ENCODE measurements at regions not wholly inside any gene's neighbourhood (a gene's known extent, or its start where the extent isn't known, plus 50 kb on each side); places are given as distances from the start of the nearest gene placed in this dataset.

- 23 to 42% (median 31%) methylated on average over 3 of the region's 3 CpGs for WGBS, 5 donors
- peaks cover 0 to 34% (median 9%) of the 10 kb centered on the region in 4 donors for H3K4me1 ChIP-seq
- H3K9me3 ChIP-seq, result no peaks in the 10 kb centered on the region
- intact Hi-C loops (cut with DNase I; ENCODE audit: low total_unique reads), result no loop called here
- TF ChIP-seq EP300 (IDR thresholded peaks at IDR 0.05) (no peak), POLR2A (IDR thresholded peaks at IDR 0.05) (no peak), POLR2AphosphoS5 (IDR thresholded peaks at IDR 0.05) (no peak)
- TF ChIP-seq, protein P1, sequence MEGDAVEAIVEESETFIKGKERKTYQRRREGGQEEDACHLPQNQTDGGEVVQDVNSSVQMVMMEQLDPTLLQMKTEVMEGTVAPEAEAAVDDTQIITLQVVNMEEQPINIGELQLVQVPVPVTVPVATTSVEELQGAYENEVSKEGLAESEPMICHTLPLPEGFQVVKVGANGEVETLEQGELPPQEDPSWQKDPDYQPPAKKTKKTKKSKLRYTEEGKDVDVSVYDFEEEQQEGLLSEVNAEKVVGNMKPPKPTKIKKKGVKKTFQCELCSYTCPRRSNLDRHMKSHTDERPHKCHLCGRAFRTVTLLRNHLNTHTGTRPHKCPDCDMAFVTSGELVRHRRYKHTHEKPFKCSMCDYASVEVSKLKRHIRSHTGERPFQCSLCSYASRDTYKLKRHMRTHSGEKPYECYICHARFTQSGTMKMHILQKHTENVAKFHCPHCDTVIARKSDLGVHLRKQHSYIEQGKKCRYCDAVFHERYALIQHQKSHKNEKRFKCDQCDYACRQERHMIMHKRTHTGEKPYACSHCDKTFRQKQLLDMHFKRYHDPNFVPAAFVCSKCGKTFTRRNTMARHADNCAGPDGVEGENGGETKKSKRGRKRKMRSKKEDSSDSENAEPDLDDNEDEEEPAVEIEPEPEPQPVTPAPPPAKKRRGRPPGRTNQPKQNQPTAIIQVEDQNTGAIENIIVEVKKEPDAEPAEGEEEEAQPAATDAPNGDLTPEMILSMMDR (IDR thresholded peaks at IDR 0.05), result no peak
- no peaks in the 10 kb centered on the region for H3K27me3 ChIP-seq
- no peak overlapping the region for H3K4me3 ChIP-seq
- peak; percentile 21 to 57 for DNase-seq
- no peak overlapping the region for H3K27ac ChIP-seq
- no peaks in the 10 kb centered on the region for H3K36me3 ChIP-seq
Measured at GRCh38 chr4:31104577-31104976, 384.4 kb downstream of the PCDH7 start.

- Histone ChIP-seq H3K27ac (no peak overlapping the region), H3K36me3 (no peaks in the 10 kb centered on the region), H3K4me1 (peaks cover 0 to 17% (median 6%) of the 10 kb centered on the region in 4 donors), H3K27me3 (no peaks in the 10 kb centered on the region), H3K4me3 (no peak overlapping the region), H3K9me3 (no peaks in the 10 kb centered on the region)
- 76 to 87% (median 80%) methylated on average over 1 of the region's 1 CpG for WGBS, 5 donors
- TF ChIP-seq POLR2A (IDR thresholded peaks at IDR 0.05) (no peak), EP300 (IDR thresholded peaks at IDR 0.05) (no peak), POLR2AphosphoS5 (IDR thresholded peaks at IDR 0.05) (no peak)
- TF ChIP-seq, protein P1 (IDR thresholded peaks at IDR 0.05), result no peak
- intact Hi-C loops (cut with DNase I; ENCODE audit: low total_unique reads), result no loop called here
- DNase-seq, result no peak
Measured at GRCh38 chr4:31106419-31106818, 386.2 kb downstream of the PCDH7 start.

DNA sequence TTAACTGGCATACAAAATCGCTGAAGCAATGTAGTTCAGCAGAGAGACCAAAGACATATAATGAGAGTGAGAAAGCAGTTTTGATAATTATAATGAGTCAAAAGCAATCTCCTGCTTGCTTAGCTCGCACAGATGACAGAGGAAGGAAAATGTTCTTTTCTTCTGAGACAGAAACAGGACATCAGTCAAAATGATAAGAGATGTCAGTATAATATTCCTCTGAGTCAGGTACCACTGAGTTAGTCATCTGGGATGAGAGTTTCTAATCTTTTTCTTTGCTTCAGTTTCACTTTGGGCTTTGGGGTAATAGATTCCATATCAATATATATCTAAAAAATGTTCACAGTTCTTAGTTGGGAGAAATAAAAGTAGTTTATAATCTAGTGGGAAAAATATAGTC lies 387.2 kb downstream of the PCDH7 start:
- 72 to 89% (median 83%) methylated on average over 2 of the region's 2 CpGs for whole genome bisulfite sequencing, 5 donors
- intact Hi-C loops (cut with DNase I; ENCODE audit: low total_unique reads), result no loop called here
- Histone ChIP-seq H3K27ac (no peak overlapping the region), H3K36me3 (no peaks in the 10 kb centered on the region), H3K4me3 (no peak overlapping the region), H3K4me1 (peaks cover 0 to 14% (median 6%) of the 10 kb centered on the region in 4 donors), H3K9me3 (no peaks in the 10 kb centered on the region), H3K27me3 (no peaks in the 10 kb centered on the region)
- DNase-seq, result no peak
- TF ChIP-seq POLR2AphosphoS5 (IDR thresholded peaks at IDR 0.05) (no peak), POLR2A (IDR thresholded peaks at IDR 0.05) (no peak), EP300 (IDR thresholded peaks at IDR 0.05) (no peak)
- TF ChIP-seq, protein P1 (IDR thresholded peaks at IDR 0.05), result no peak

GRCh38 chr4:31108762-31109161 lies 388.6 kb downstream of the PCDH7 start:
- WGBS, 5 donors, result 93 to 100% (median 97%) methylated on average over 1 of the region's 1 CpG

More at GRCh38 chr4:31108762-31109161, 388.6 kb downstream of the PCDH7 start:
- H3K36me3 ChIP-seq, result no peaks in the 10 kb centered on the region
- H3K4me1 ChIP-seq, result peaks cover 0 to 10% (median 3%) of the 10 kb centered on the region in 4 donors
- no peaks in the 10 kb centered on the region for H3K27me3 ChIP-seq
- intact Hi-C loops (cut with DNase I; ENCODE audit: low total_unique reads), result no loop called here
- no peak for TF ChIP-seq POLR2AphosphoS5 (IDR thresholded peaks at IDR 0.05)
- TF ChIP-seq, protein P1 (IDR thresholded peaks at IDR 0.05), result no peak
- no peak for TF ChIP-seq POLR2A (IDR thresholded peaks at IDR 0.05)
- no peak for TF ChIP-seq EP300 (IDR thresholded peaks at IDR 0.05)
- no peaks in the 10 kb centered on the region for H3K9me3 ChIP-seq
- H3K4me3 ChIP-seq, result no peak overlapping the region
- no peak for DNase-seq
- H3K27ac ChIP-seq, result no peak overlapping the region

Measured in stomach (tissue), 8 donors.